ENCODE measurements at regions not wholly inside any gene's neighbourhood (a gene's known extent, or its start where the extent isn't known, plus 50 kb on each side); places are given as distances from the start of the nearest gene placed in this dataset.

- no peaks in the 10 kb centered on the region for H3K36me3 ChIP-seq (ENCODE audit: control insufficient read depth in 2 of 2, extremely low read depth in 1 of 2, insufficient read depth in 2 of 2, low read length in 2 of 2)
- FAIRE-seq: no peak
- no peaks in the 10 kb centered on the region for H3K4me1 ChIP-seq (ENCODE audit: control insufficient read depth, extremely low read depth, insufficient read depth, low read length)
- no peak overlapping the region for H2AFZ ChIP-seq (ENCODE audit: low read depth, low read length)
- ChIA-PET CTCF (no interaction called here), POLR2A (no interaction called here)
- no peak overlapping the region for H3K4me2 ChIP-seq (ENCODE audit: insufficient read depth, low read length)
- H3K79me2 ChIP-seq (ENCODE audit: control insufficient read depth, insufficient read depth, low read length): no peaks in the 10 kb centered on the region
- no peak overlapping the region for H3K9ac ChIP-seq (replicated peaks; ENCODE audit: extremely low read depth, insufficient read depth, low read length)
- dilution Hi-C loops (cut with MboI; ENCODE audit: extremely low pct_ligation_motif_present, low sequenced_read_pairs) (no loop called here), intact Hi-C loops (cut with micrococcal nuclease) (no loop called here)
- H3K27me3 ChIP-seq (ENCODE audit: control insufficient read depth in 2 of 2, insufficient read depth in 2 of 2, low read length in 2 of 2): no peaks in the 10 kb centered on the region
- H3K27ac ChIP-seq (ENCODE audit: insufficient read depth, low read depth, low read length): no peak overlapping the region
- peak; percentile 21 for DNase-seq (ENCODE audit: low read depth, low spot score)
- H3K9me3 ChIP-seq (replicated peaks; ENCODE audit: control insufficient read depth, insufficient read depth, low read length): no peaks in the 10 kb centered on the region
- H3K9me1 ChIP-seq (replicated peaks; ENCODE audit: control insufficient read depth, extremely low read depth, insufficient read depth, low read length): no peaks in the 10 kb centered on the region
- no peaks in the 10 kb centered on the region for H4K20me1 ChIP-seq (replicated peaks; ENCODE audit: control insufficient read depth, extremely low read depth, insufficient read depth, low read length)
- H3K4me3 ChIP-seq (replicated peaks in 1 of 3; ENCODE audit: insufficient read depth in 1 of 3, low read depth in 1 of 3, low read length in 3 of 3): no peak overlapping the region
- TF ChIP-seq POLR2AphosphoS5 (IDR thresholded peaks at IDR 0.05; ENCODE audit: insufficient read depth, low read depth, low read length): no peak
- no peak for TF ChIP-seq GATA2 (IDR thresholded peaks at IDR 0.05; ENCODE audit: insufficient read depth, insufficient read length, low read depth, low read length)
- peak; percentile 37 for TF ChIP-seq FOS (IDR thresholded peaks at IDR 0.05; ENCODE audit: borderline replicate concordance, insufficient read depth, low read length)
- BruUV-seq (replicated peaks): no TSS peak
Measured at GRCh38 chr13:63381078-63381859, 1965.6 kb upstream of the PCDH20 start.

- ChIA-PET POLR2A (no interaction called here), CTCF (no interaction called here)
- Histone ChIP-seq H3K4me3 (replicated peaks in 1 of 3; ENCODE audit: insufficient read depth in 1 of 3, low read depth in 1 of 3, low read length in 3 of 3) (no peak overlapping the region), H2AFZ (ENCODE audit: low read depth, low read length) (no peak overlapping the region), H4K20me1 (replicated peaks; ENCODE audit: control insufficient read depth, extremely low read depth, insufficient read depth, low read length) (no peaks in the 10 kb centered on the region), H3K27me3 (ENCODE audit: control insufficient read depth in 2 of 2, insufficient read depth in 2 of 2, low read length in 2 of 2) (no peaks in the 10 kb centered on the region), H3K27ac (ENCODE audit: insufficient read depth, low read depth, low read length) (no peak overlapping the region), H3K9ac (replicated peaks; ENCODE audit: extremely low read depth, insufficient read depth, low read length) (no peak overlapping the region), H3K4me1 (ENCODE audit: control insufficient read depth, extremely low read depth, insufficient read depth, low read length) (no peaks in the 10 kb centered on the region), H3K79me2 (ENCODE audit: control insufficient read depth, insufficient read depth, low read length) (no peaks in the 10 kb centered on the region), H3K36me3 (ENCODE audit: control insufficient read depth in 2 of 2, extremely low read depth in 1 of 2, insufficient read depth in 2 of 2, low read length in 2 of 2) (no peaks in the 10 kb centered on the region), H3K9me1 (replicated peaks; ENCODE audit: control insufficient read depth, extremely low read depth, insufficient read depth, low read length) (no peaks in the 10 kb centered on the region), H3K9me3 (replicated peaks; ENCODE audit: control insufficient read depth, insufficient read depth, low read length) (no peaks in the 10 kb centered on the region), H3K4me2 (ENCODE audit: insufficient read depth, low read length) (no peak overlapping the region)
- intact Hi-C loops (cut with micrococcal nuclease): no loop called here
- dilution Hi-C loops (cut with MboI; ENCODE audit: extremely low pct_ligation_motif_present, low sequenced_read_pairs): no loop called here
- TF ChIP-seq POLR2AphosphoS5 (IDR thresholded peaks at IDR 0.05; ENCODE audit: insufficient read depth, low read depth, low read length) (no peak), JUN (IDR thresholded peaks at IDR 0.05; ENCODE audit: borderline replicate concordance, insufficient read depth, insufficient read length, low read depth) (no peak), MAX (IDR thresholded peaks at IDR 0.05; ENCODE audit: insufficient read depth, insufficient read length) (no peak), MYC (IDR thresholded peaks at IDR 0.05; ENCODE audit: low read depth, low read length) (no peak), GATA2 (IDR thresholded peaks at IDR 0.05; ENCODE audit: insufficient read depth, insufficient read length, low read depth, low read length) (no peak), EZH2 (IDR thresholded peaks at IDR 0.05; ENCODE audit: borderline replicate concordance, low read depth, low read length, severe bottlenecking) (no peak), POLR2A (IDR thresholded peaks at IDR 0.05; ENCODE audit: low read depth, low read length) (no peak), CTCF (IDR thresholded peaks at IDR 0.05; ENCODE audit: extremely low read depth in 1 of 2, insufficient read depth in 1 of 2, low read depth in 1 of 2, low read length in 2 of 2) (no peak)
- no peak for DNase-seq (ENCODE audit: low read depth, low spot score)
- FAIRE-seq: peak; percentile 24
- BruUV-seq (replicated peaks): no TSS peak
Measured at GRCh38 chr13:63377986-63378385, 1962.3 kb upstream of the PCDH20 start.

Data from endothelial cell of umbilical vein (primary cell).